WERI-Rb-1 (cell line): ENCODE measurements at regions not wholly inside any gene's neighbourhood (a gene's known extent, or its start where the extent isn't known, plus 50 kb on each side); places are given as distances from the start of the nearest gene placed in this dataset.

Experiments used
- DNase-seq: peaks from one replicate; pipeline ENCODE4 v3.0.0-alpha.2; 2020
- H3K27ac ChIP-seq: fragments of 250-450 bp; sonication (Bioruptor Pico); 2 replicates; pipeline ENCODE4 v1.5.1; 2020; ENCODE audit warnings: mild to moderate bottlenecking, moderate library complexity
- H3K27me3 ChIP-seq: fragments of 250-450 bp; sonication (Bioruptor Pico); 2 replicates; pipeline ENCODE4 v1.5.1; 2021; ENCODE audit warnings: mild to moderate bottlenecking, low read depth, moderate library complexity; ENCODE audit not compliant: insufficient read depth, severe bottlenecking
- H3K36me3 ChIP-seq: fragments of 250-450 bp; sonication (Bioruptor Pico); 2 replicates; pipeline ENCODE4 v1.5.1; 2020; ENCODE audit warnings: mild to moderate bottlenecking, moderate library complexity
- H3K4me3 ChIP-seq: 2 replicates; pipeline ENCODE4 v1.5.1; 2011; ENCODE audit warnings: low read depth, mild to moderate bottlenecking, control low read depth, low read length
- H3K9me3 ChIP-seq: fragments of 250-450 bp; sonication (Bioruptor Pico); 2 replicates; pipeline ENCODE4 v1.5.1; 2021; ENCODE audit warnings: mild to moderate bottlenecking, moderate library complexity; ENCODE audit not compliant: severe bottlenecking
- CTCF ChIP-seq: IDR thresholded peaks from 2 replicates; pipeline ENCODE4 v1.5.1; 2011; ENCODE audit warnings: low read depth, mild to moderate bottlenecking, control low read depth, inconsistent platforms, low read length

GRCh38 chr11:44452827-44453572, 112.5 kb upstream of the CD82 start:
- Histone ChIP-seq H3K27ac (no peak overlapping the region), H3K36me3 (no peaks in the 10 kb centered on the region), H3K9me3 (no peaks in the 10 kb centered on the region), H3K27me3 (peaks cover 57% of the 10 kb centered on the region), H3K4me3 (no peak overlapping the region)
- no peak for DNase-seq
- TF ChIP-seq CTCF = no peak

- Histone ChIP-seq H3K27me3 (peaks cover 56% of the 10 kb centered on the region), H3K9me3 (no peaks in the 10 kb centered on the region), H3K36me3 (no peaks in the 10 kb centered on the region), H3K4me3 (no peak overlapping the region), H3K27ac (no peak overlapping the region)
- DNase-seq = no peak
- no peak for TF ChIP-seq CTCF
Observed at GRCh38 chr11:44453871-44454270, 111.6 kb upstream of the CD82 start.

- no peak for DNase-seq
Observed at GRCh38 chr11:44454666-44455065, 110.8 kb upstream of the CD82 start.

GRCh38 chr11:44456544-44457300, 108.7 kb upstream of the CD82 start:
- DNase-seq = no peak
- Histone ChIP-seq H3K4me3 (no peak overlapping the region), H3K27me3 (peaks cover 71% of the 10 kb centered on the region), H3K9me3 (no peaks in the 10 kb centered on the region), H3K36me3 (no peaks in the 10 kb centered on the region), H3K27ac (no peak overlapping the region)
- 0 out of 2 replicates have a peak, but pooled peaks have one; percentile 6 for TF ChIP-seq CTCF

More at GRCh38 chr11:44454666-44455065, 110.8 kb upstream of the CD82 start:
- Histone ChIP-seq H3K4me3 (no peak overlapping the region), H3K27ac (no peak overlapping the region), H3K36me3 (no peaks in the 10 kb centered on the region), H3K9me3 (no peaks in the 10 kb centered on the region), H3K27me3 (peaks cover 54% of the 10 kb centered on the region)
- TF ChIP-seq CTCF = no peak

- no peak overlapping the region for H3K4me3 ChIP-seq
- no peak overlapping the region for H3K27ac ChIP-seq
- peaks cover 67% of the 10 kb centered on the region for H3K27me3 ChIP-seq
- no peak for TF ChIP-seq CTCF
- H3K36me3 ChIP-seq = no peaks in the 10 kb centered on the region
- no peaks in the 10 kb centered on the region for H3K9me3 ChIP-seq
- no peak for DNase-seq
Observed at GRCh38 chr11:44457862-44458261, 107.6 kb upstream of the CD82 start.
